SH-SY5Y (cell line): ENCODE measurements at regions not wholly inside any gene's neighbourhood (a gene's known extent, or its start where the extent isn't known, plus 50 kb on each side); places are given as distances from the start of the nearest gene placed in this dataset.

Experiments
- GATA2 ChIP-seq: IDR thresholded peaks from 2 replicates; pipeline ENCODE4 v1.6.1; 2011; ENCODE audit warnings: mild to moderate bottlenecking, low read depth, low read length
- GATA3 ChIP-seq: IDR thresholded peaks from 2 replicates; pipeline ENCODE4 v1.6.1; 2011; ENCODE audit warnings: low read depth, mild to moderate bottlenecking, low read length, moderate library complexity

GRCh38 chr2:16060125-16060935 is 120.0 kb downstream of the MYCN start:
- TF ChIP-seq GATA2 (no peak), GATA3 (no peak)
